HL-60 (cell line): ENCODE measurements at regions not wholly inside any gene's neighbourhood (a gene's known extent, or its start where the extent isn't known, plus 50 kb on each side); places are given as distances from the start of the nearest gene placed in this dataset.
"Not testable (repeated sequence)": the region's sequence is repeated elsewhere in the genome, so short reads cannot be mapped to it uniquely, and the experiment has no call there.

Source experiments
- DNase-seq, 2 experiments: peaks; one replicate each; pipeline ENCODE4 v3.0.0-alpha.2; 2010 to 2020; ENCODE audit warnings: low read depth in 1 of 2, low spot score in 1 of 2
- H3K27ac ChIP-seq: fragments of 250-450 bp; sonication (Bioruptor Pico); replicated peaks from 2 replicates; pipeline ENCODE4 v1.5.1; 2020; ENCODE audit warnings: mild to moderate bottlenecking, moderate library complexity
- H3K27me3 ChIP-seq: fragments of 250-450 bp; sonication (Bioruptor Pico); 2 replicates; pipeline ENCODE4 v1.5.1; 2021; ENCODE audit warnings: mild to moderate bottlenecking, moderate library complexity; ENCODE audit not compliant: insufficient read depth, poor library complexity, severe bottlenecking
- H3K4me3 ChIP-seq: replicated peaks from 2 replicates; pipeline ENCODE4 v1.5.1; 2011; ENCODE audit warnings: mild to moderate bottlenecking, control low read depth, low read length; ENCODE audit not compliant: insufficient read depth
- CTCF ChIP-seq: IDR thresholded peaks from one replicate; pipeline ENCODE4 v1.5.1; 2011; ENCODE audit warnings: low read length, control low read depth, inconsistent platforms; ENCODE audit not compliant: insufficient read depth
- GABPA ChIP-seq: IDR thresholded peaks from 2 replicates; pipeline ENCODE4 v1.6.1; 2012; ENCODE audit warnings: low read depth
- POLR2AphosphoS5 ChIP-seq: IDR thresholded peaks from 2 replicates; pipeline ENCODE4 v1.6.1; 2012; ENCODE audit warnings: low read depth
- REST ChIP-seq: IDR thresholded peaks from 2 replicates; pipeline ENCODE4 v1.6.1; 2012; ENCODE audit warnings: low read depth; ENCODE audit not compliant: insufficient replicate concordance
- SPI1 ChIP-seq: IDR thresholded peaks from 2 replicates; pipeline ENCODE4 v1.6.1; 2012; ENCODE audit warnings: low read depth, mild to moderate bottlenecking, borderline replicate concordance

GRCh38 chr5:136584474-136584873 is 219.1 kb upstream of the TRPC7 start:
- no peak for TF ChIP-seq CTCF
- TF ChIP-seq GABPA = no peak
- no peak for TF ChIP-seq POLR2AphosphoS5
- no peak for TF ChIP-seq REST
- TF ChIP-seq SPI1 = no peak
- no peaks in the 10 kb centered on the region for H3K27me3 ChIP-seq
- no peak overlapping the region for H3K27ac ChIP-seq
- no peak for DNase-seq
- no peak overlapping the region for H3K4me3 ChIP-seq

- no peak for DNase-seq
- TF ChIP-seq REST = no peak
- TF ChIP-seq CTCF = no peak
- TF ChIP-seq POLR2AphosphoS5 = no peak
- TF ChIP-seq GABPA = no peak
- TF ChIP-seq SPI1 = no peak
- H3K27ac ChIP-seq = no peak overlapping the region
- H3K4me3 ChIP-seq = no peak overlapping the region
- H3K27me3 ChIP-seq = no peaks in the 10 kb centered on the region
Measured at GRCh38 chr5:136579238-136579637, 213.9 kb upstream of the TRPC7 start.

- not testable (repeated sequence) for DNase-seq, H3K27ac ChIP-seq
Measured at GRCh38 chr5:136569875-136570274, 204.5 kb upstream of the TRPC7 start.

GRCh38 chr5:136565457-136565856 is 200.1 kb upstream of the TRPC7 start:
- H3K27ac ChIP-seq = not testable (repeated sequence)

More at GRCh38 chr5:136569875-136570274, 204.5 kb upstream of the TRPC7 start:
- not testable (repeated sequence) for H3K4me3 ChIP-seq, H3K27me3 ChIP-seq

GRCh38 chr5:136565050-136565449 is 199.7 kb upstream of the TRPC7 start:
- not testable (repeated sequence) for H3K4me3 ChIP-seq, H3K27ac ChIP-seq, DNase-seq, H3K27me3 ChIP-seq

More at GRCh38 chr5:136565457-136565856, 200.1 kb upstream of the TRPC7 start:
- not testable (repeated sequence) for H3K27me3 ChIP-seq, DNase-seq, H3K4me3 ChIP-seq

GRCh38 chr5:136564431-136564830 is 199.1 kb upstream of the TRPC7 start:
- H3K27me3 ChIP-seq, H3K27ac ChIP-seq, H3K4me3 ChIP-seq, DNase-seq: not testable (repeated sequence)
